SK-N-MC (cell line): ENCODE measurements at regions not wholly inside any gene's neighbourhood (a gene's known extent, or its start where the extent isn't known, plus 50 kb on each side); places are given as distances from the start of the nearest gene placed in this dataset.

ENCODE experiments used
- DNase-seq: peaks from one replicate; pipeline ENCODE4 v3.0.0-alpha.2; 2011; ENCODE audit warnings: low read depth, low spot score
- H3K27ac ChIP-seq: fragments of 200-600 bp; sonication (generic); 2 replicates; pipeline ENCODE4 v1.5.1; 2016; ENCODE audit warnings: mixed run types
- H3K36me3 ChIP-seq: fragments of 200-600 bp; sonication (generic); 2 replicates; pipeline ENCODE4 v1.6.1; 2017; ENCODE audit warnings: antibody characterized with exemption, low read length, mixed read lengths; ENCODE audit not compliant: insufficient read depth
- H3K4me3 ChIP-seq: fragments of 200-600 bp; sonication (generic); 2 replicates; pipeline ENCODE4 v1.5.1; 2016
- H3K9ac ChIP-seq: fragments of 200-600 bp; sonication (generic); 2 replicates; pipeline ENCODE4 v1.8.0; 2017; ENCODE audit warnings: mixed run types, mixed read lengths; ENCODE audit not compliant: insufficient read length
- H3K9me3 ChIP-seq: fragments of 200-600 bp; sonication (generic); 2 replicates; pipeline ENCODE4 v1.6.1; 2017; ENCODE audit warnings: low read depth, mild to moderate bottlenecking, antibody characterized with exemption, low read length, moderate library complexity, mixed read lengths
- EZH2 ChIP-seq: fragments of 200-600 bp; sonication (generic); IDR thresholded peaks from one replicate; pipeline ENCODE4 v1.6.1; 2017; ENCODE audit warnings: antibody characterized with exemption
- FOXP2 ChIP-seq: optimal IDR thresholded peaks from 2 replicates; pipeline ENCODE3; 2011; ENCODE audit warnings: mild to moderate bottlenecking, moderate library complexity; ENCODE audit not compliant: insufficient read depth; ENCODE audit errors: extremely low read length, control extremely low read depth
- POLR2AphosphoS5 ChIP-seq: IDR thresholded peaks from 2 replicates; pipeline ENCODE4 v1.6.1; 2012; ENCODE audit warnings: mild to moderate bottlenecking, low read depth, low read length, borderline replicate concordance

DNA sequence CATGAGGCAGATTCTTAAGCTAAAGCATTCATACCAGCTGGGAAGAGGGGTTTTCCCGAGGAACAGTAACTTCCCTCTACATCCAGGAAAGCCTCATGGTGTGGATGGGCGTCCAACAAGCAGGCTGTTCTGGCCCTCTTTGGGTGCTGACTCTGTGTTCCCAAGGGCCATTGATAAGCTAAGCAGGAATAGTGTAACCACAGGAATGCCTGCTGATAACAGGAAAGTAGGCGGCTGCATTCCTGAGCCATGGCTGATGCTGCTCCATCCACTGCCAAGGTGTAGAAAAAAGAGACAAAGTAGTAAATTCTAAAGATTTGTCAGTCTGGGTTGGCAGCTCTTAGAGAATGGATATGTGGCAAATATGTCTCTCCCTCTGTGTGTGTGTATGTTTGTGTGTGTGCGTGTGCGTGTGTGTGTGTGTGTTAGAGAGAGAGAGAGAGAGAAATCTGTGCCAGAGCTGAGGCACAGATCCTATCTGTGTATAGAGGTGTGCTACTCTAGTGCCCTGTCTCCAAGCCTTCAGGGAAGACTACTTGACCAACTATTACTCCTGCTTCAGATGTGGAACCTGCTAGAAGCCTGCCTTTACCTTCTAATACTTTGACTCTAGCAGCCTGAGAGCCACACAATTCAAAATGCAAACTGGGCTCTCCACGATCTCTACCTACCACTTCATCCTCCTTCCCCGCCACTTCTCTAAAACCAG lies 353.1 kb upstream of the NR3C2 start:
- Histone ChIP-seq H3K9ac (no peak overlapping the region), H3K36me3 (no peaks in the 10 kb centered on the region), H3K4me3 (no peak overlapping the region), H3K9me3 (no peaks in the 10 kb centered on the region), H3K27ac (no peak overlapping the region)
- TF ChIP-seq EZH2 = no peak
- TF ChIP-seq POLR2AphosphoS5 = no peak
- TF ChIP-seq FOXP2 = no peak
- no peak for DNase-seq

DNA sequence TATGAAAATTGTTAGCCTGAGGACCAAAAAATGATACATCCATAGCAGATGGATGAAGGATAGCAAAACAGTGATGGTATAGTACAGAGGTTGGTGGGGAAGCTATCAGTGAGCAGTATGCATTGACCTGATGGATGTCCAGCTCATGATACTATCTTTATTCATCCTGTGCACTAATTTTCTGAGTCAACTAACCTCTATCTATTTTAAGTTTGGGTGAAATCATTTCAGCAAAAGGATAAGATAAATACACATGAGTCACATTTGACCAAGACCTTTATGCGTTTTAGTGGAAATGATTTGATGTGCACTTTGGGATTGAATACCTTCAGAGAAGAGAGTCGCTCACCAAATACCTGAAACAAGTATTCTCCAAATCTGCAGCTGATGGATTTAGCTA lies 351.0 kb upstream of the NR3C2 start:
- no peak for DNase-seq
- no peak overlapping the region for H3K4me3 ChIP-seq
- no peak for TF ChIP-seq FOXP2
- no peak overlapping the region for H3K27ac ChIP-seq
- no peaks in the 10 kb centered on the region for H3K36me3 ChIP-seq
- no peaks in the 10 kb centered on the region for H3K9me3 ChIP-seq
- no peak overlapping the region for H3K9ac ChIP-seq

DNA sequence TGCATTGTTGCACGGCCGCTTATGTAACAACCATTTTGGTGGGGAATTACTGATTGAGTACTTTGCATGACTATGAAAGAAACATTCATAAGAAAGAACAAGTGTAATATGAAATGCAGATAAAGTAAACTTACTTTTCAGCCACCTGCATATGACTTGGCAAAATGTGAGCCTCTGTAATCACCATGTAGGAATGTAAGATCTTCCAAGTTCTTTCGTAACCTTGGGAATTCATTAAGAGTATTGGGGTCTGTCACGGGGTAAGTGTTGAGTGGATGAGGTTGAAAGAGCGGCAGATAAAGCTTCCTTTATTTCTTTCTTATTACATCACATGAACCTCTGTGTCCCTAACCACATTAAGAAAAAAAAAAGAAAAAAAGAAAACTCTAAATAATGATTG lies 348.5 kb upstream of the NR3C2 start:
- Histone ChIP-seq H3K27ac (no peak overlapping the region), H3K4me3 (no peak overlapping the region), H3K9me3 (no peaks in the 10 kb centered on the region), H3K9ac (no peak overlapping the region), H3K36me3 (no peaks in the 10 kb centered on the region)
- no peak for DNase-seq
- TF ChIP-seq EZH2 = no peak
- TF ChIP-seq POLR2AphosphoS5 = no peak
- TF ChIP-seq FOXP2 = no peak

DNA sequence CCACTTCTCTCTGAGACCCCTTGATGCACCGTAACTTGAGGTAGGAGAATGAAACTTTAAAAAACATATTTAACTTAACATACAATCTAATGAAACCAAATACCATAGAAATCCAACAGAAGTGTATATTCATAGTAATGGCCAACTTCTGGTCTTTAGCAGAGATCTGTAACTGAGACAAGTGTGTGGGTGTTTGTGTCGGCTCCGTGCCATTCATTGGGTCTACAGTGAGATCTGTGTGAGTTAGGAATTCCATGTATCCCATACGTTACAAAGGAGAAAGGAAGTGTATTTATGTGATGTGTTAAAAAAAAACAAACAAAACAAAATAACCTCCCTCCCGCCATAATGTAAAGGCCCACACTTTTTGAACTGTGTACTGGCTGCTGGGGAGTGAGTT lies 348.0 kb upstream of the NR3C2 start:
- H3K9me3 ChIP-seq = no peaks in the 10 kb centered on the region
- no peak overlapping the region for H3K9ac ChIP-seq
- H3K4me3 ChIP-seq = no peak overlapping the region
- TF ChIP-seq POLR2AphosphoS5 (no peak), EZH2 (no peak)
- H3K27ac ChIP-seq = no peak overlapping the region
- no peaks in the 10 kb centered on the region for H3K36me3 ChIP-seq
- DNase-seq = no peak

DNA sequence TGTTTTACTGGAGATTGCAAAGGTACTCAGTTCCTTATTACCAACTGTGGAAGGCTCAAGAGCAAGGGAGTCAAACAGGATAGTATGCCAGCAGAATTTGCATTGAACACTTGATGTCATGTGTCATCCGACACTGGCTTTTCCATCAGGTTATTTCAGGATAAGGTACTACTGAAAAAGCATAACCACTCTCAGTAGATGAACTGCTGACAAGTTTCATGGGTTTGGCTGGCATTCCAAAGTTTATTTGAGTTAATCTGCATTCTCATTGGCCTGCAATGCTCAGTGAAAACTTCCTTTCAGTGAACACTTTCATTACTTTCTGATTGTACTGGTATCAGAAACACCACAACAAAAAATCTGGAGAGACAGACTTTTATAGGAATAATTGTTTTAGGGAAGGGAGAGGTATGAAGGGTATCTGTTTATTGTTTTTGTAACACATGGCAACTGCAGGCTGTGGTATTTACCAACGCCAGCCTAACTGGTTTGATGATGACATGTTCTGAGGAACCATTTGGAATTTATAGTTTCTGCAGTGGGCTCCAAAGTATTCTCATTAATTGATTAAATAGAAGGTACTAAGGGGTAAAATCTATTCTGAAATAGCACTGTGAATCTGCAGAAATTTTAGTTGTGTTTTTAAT lies 345.7 kb upstream of the NR3C2 start:
- TF ChIP-seq EZH2 (no peak), FOXP2 (no peak), POLR2AphosphoS5 (no peak)
- no peak for DNase-seq
- Histone ChIP-seq H3K27ac (peak overlapping the region; percentile 48; the same call in 1 of the 2 replicates), H3K36me3 (no peaks in the 10 kb centered on the region), H3K9me3 (no peaks in the 10 kb centered on the region), H3K9ac (no peak overlapping the region), H3K4me3 (peak overlapping the region; percentile 5; the same call in 1 of the 2 replicates)

DNA sequence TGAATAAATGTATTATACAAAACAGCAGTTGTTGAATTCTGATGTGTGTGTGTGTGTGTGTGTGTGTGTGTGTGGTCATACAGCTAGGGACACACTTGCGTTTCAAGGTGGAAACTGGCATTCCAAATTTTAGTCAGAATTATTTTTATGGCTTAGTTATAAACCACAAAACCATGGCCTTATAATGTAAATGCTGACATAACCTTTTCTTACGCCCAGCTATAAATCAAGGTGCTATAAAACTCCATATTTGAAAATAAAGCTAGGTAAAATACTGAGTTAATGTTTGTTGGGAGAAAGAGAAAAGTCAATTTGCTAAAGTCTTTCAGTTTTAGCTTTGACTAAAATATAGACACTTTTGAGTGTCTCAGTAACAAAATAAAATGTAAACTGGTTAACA lies 345.1 kb upstream of the NR3C2 start:
- peak overlapping the region; percentile 48; the same call in 1 of the 2 replicates for H3K27ac ChIP-seq
- TF ChIP-seq FOXP2 = no peak
- no peak for TF ChIP-seq POLR2AphosphoS5
- no peak for TF ChIP-seq EZH2
- H3K4me3 ChIP-seq = no peak overlapping the region; the same call in 1 of the 2 replicates
- no peak for DNase-seq
- H3K9ac ChIP-seq = no peak overlapping the region
- H3K36me3 ChIP-seq = no peaks in the 10 kb centered on the region
- H3K9me3 ChIP-seq = no peaks in the 10 kb centered on the region

DNA sequence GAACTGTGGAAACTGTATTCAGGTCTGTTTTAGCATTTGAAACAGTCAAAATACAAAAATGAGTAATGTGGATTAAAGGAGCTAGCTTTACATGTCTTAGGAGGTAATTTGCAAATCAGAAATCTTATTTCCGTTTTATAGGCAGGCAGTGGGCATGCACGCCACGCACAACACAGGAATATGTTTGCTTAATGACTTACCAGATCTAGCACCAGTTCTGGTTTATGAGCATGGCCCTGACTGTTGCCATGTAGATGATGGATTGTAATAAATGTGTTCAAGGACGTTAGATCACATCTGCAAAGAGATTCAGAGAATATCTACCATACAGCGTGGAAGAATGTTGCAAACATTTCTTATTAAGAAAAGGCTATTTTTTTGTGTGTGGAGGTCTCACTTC lies 344.5 kb upstream of the NR3C2 start:
- Histone ChIP-seq H3K9ac (no peak overlapping the region), H3K27ac (no peak overlapping the region; the same call in 1 of the 2 replicates), H3K36me3 (no peaks in the 10 kb centered on the region), H3K4me3 (no peak overlapping the region), H3K9me3 (no peaks in the 10 kb centered on the region)
- DNase-seq = no peak
- TF ChIP-seq FOXP2 = no peak
- no peak for TF ChIP-seq EZH2

DNA sequence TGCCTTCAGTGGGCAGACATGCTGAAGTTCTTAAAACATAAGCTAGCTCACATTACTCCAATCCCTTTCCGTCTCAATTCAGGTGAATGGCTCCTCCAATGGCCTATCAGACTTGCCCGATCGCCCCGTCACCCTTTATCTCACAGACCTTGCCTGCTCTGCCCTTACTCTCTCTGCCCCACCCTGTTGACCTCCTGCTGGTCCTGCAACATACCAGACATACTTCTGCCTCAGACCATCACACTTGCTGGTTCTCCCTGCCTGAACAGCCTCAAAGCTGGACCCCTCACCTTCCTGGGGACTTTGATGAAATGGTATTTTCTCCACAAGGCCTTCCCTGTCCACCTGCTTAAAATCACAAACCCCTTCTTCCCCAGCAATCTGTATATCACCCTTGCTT lies 340.1 kb upstream of the NR3C2 start:
- no peak overlapping the region for H3K27ac ChIP-seq
- H3K36me3 ChIP-seq = no peaks in the 10 kb centered on the region
- no peaks in the 10 kb centered on the region for H3K9me3 ChIP-seq
- no peak overlapping the region for H3K4me3 ChIP-seq
- no peak overlapping the region for H3K9ac ChIP-seq
- TF ChIP-seq FOXP2 (no peak), EZH2 (no peak), POLR2AphosphoS5 (no peak)
- DNase-seq = no peak
